ENCODE measurements at regions not wholly inside any gene's neighbourhood (a gene's known extent, or its start where the extent isn't known, plus 50 kb on each side); places are given as distances from the start of the nearest gene placed in this dataset.

DNA sequence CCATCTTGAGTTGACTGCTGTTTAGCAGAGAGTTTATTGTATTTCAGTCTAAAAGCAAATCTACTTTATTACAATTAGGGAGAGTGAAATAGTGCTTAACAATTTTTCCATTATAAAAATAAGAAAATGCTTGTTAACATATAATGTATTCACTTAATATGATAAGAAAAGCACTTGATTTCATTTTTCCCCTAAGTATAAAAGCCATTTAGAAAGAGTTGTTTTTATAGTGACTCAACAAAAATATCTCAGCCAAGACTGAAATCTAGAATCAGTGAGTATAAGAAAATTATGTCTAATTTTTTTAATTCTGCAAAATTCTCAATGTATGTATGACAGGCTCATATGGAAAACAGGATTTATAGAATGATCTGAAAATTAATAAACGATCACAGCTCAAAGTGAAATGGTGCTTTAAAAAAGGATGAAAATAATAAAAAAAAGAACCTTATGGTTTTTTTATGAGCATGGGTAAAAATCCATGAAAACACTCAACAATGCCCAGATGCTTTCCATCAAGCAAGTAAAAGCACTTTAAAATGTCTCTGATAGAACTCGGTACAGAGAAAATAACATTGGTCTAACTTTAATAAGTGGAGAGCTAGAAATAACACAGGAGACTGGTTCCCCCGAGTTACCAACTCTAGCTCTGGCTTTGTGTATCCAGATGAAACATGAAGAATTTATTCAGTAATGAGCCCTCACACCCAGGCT is 1057.8 kb upstream of the WWC1 start:
- DNase-seq: no peak

DNA sequence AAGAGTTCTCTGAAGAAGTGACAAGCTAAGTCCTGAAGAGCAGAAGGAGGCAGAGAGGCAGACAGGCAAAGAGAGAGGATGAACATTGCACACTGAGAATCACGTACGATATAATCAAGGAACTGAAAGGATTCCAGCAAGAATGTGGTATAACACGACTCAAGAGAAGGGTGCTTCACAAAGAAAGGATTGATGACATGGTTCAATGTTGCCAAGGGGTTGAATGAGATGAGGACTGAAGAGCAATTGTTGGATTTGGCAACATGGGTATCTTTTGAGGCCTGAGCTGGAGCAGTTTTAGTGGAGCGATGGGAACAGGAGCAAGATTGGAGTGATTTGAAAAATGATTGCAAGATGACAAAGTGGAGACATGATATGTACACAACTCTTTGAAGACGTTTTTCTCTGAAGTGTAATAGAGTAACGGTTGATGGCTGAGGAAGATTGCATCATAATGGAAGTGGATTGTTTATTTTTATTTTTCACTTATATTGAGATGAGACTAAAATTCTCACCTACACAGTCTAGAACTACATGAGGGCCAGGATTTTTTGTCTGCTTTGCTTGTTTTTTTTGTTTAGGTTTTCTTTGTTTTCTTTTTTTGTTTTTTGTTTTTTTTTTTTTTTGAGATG is 1049.9 kb upstream of the WWC1 start:
- DNase-seq: no peak

DNA sequence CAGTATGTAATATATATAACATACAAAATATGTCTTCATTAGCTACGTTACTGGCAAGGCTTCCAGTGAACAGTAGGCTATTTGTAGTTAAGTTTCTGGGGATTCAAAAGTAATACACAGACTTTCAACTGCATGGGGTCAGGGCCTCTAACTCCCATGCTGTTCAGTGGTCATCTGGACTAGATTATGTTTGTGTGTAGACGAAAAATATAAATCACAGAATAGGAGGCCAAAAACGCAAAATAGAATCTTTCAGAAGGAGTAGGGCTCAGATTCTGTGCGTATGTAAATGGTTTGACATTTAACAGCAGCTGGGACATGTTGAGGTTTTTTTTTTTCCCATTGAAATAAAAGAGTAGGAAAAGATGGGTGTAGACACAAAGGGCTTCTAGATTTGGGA is 1048.7 kb upstream of the WWC1 start:
- no peak for DNase-seq

DNA sequence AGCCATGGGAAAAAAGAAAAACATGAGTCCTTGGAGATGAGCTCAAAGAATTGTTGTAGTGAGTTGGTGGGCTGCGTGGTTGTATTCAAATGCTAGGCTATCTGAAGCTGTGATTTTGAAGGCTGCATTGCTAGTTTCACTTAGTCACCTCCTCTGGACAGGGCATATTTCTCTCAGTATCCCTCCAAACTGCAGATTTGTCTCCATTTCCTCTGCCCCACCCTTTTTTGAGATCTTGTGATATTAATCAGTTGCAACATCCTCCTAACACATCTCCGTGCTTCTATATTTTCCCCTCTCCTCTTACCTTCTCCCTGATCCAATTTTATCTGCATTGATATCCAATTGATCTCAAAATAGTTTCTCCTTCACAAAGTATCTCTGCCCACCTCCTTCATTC is 1048.0 kb upstream of the WWC1 start:
- DNase-seq: no peak

DNA sequence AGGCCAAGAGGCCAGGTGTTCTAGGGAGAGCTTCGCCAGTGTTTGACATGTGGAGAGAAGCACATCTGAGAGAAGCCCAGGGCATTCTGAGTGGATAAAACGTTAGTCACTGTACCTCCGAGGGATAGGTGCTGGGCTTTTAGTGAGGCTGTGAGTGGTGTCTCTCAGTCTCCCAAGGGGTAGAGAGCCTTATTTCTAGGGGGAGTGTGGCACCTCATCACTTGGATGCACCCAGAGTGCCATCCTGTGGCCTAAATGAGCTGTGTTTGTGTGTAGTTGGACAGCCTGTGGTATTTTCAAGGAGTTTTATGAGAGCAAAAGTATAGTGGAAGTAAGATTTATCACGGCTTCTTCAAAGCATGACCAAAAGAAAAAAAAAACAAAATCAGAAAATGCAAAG is 1046.9 kb upstream of the WWC1 start:
- DNase-seq: peak; percentile 22 to 67

DNA sequence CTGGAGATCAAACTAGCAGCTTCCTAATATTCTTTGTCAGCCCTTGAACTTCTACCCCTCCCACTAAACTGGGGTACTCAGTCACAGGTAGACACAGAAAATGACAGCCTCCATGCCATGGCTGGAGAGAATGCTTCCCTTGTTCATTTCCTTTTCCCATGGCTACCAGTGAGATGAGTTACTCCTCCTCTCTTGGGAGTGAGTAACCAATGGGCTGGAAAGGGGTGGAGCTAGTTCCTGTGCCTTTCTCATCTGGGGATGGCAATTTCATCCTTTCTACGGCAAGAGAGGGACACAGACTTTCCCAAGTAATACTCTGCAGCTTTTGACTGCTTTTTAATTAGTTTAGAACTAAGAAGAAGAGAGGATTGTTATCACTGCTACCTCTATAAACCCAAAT is 1045.6 kb upstream of the WWC1 start:
- peak in 1 of 2 experiments; percentile 22 for DNase-seq

DNA sequence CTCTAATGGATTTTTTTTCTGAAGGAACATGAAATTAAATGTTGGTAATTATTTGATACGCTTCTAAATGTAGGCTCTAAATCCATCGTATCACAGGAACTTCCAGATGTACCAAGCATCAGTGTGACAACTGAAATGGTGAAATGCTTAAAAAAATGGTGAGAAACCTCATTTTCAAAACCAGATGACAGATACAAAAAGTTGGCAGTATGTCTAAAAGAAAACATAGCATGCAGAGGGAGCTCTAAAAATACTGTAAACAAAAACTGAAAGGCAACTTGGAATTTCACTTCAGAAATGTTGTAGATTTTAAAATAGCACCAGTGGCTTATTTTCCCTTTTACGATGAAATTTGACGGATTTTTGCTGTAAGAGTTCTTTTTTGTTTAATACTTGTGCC is 1043.6 kb upstream of the WWC1 start:
- DNase-seq: no peak

DNA sequence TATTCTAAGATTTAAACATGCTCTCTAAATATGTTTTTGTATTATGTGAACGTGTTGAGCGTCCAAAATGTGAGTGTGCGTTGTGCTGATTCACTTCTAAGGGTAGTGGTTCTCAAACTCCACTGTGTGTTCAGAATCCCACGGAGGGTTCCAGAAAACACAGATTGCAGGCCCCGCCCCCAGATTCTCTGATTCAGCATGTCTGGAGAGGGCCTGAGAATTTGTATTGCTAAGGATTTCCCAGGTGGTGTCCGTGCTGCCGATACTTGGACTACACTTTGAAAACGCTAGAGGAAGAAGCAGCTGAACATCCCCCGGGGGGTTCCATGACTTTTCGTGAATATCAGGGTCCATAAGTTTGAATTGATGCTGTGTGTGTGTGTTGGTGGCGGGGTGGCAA is 1043.2 kb upstream of the WWC1 start:
- no peak for DNase-seq

DNA sequence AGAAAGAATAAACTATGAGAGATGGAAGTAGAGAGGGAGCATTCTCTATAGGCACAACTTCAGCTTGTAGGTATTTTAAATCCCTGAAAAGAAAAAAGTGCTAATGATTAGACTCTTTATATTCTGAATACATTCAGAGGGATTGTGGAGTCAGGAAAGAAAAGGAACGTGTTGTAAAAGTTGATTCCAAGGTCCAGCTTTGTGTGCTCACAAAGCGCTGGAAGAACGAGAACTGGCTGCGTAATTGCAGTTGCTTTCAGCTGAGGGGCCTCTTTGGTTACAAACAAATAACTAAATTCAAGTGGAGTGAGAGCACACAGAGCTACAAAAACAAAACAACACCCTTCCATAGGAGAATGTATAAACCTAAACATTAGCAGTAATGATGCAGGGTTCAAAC is 1040.4 kb upstream of the WWC1 start:
- DNase-seq: no peak

DNA sequence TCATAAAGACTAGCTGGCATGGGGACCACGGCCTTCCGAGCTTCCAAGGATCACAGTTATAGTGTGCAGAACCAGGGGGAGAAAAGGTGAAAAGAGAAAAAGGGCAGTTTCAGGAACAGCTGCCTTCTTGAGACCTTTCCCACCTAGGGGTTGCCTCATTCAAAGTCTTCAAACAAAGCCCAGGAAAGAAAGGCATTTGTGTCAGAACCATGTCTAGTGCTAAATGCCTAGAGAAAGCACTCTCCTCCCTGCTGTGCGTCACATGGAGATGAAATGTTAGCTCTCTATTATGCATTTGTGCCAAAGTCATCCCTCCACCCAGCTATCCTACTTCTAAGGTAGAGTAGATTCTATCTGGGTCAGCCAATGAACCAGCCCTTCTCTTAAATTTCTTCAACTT is 1037.3 kb upstream of the WWC1 start:
- DNase-seq: no peak

DNA sequence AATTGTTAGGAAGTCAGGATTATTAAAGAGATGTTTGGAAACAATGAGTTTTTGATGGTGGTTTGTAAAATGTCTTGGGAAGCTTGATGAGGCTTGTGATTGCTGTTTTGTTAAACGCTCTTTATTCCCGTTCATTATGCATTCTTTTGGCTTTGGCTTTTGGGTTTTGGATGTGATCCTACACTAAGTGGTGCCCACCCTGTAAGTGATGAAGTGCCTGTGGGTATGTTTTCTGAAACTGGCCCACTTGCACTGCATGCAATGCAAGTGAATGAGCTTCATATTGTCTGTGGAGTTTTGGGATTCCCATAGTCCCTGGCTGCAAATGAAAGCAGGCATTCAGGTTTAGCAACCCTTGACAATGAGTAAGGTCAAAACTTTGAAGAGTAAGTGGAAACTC is 1035.5 kb upstream of the WWC1 start:
- no peak for DNase-seq

DNA sequence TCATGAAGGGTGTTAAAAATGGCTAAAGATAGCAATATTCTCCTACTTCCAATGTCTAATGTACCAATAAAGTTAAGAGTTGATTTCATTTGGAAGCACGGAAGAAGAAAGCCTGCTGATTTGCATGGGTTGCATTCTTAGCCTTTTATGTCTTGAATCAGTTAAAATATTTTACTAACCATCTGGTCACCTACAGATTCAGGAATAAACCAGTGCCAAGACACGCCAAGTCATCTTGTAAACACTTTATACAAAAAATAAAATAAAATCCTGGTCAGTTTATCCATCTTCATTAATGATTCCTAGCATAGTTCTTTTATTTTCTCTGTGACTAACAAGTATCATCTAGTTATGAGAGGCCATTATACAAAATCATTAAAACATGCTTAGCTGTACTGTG is 1031.6 kb upstream of the WWC1 start:
- no peak for DNase-seq

DNA sequence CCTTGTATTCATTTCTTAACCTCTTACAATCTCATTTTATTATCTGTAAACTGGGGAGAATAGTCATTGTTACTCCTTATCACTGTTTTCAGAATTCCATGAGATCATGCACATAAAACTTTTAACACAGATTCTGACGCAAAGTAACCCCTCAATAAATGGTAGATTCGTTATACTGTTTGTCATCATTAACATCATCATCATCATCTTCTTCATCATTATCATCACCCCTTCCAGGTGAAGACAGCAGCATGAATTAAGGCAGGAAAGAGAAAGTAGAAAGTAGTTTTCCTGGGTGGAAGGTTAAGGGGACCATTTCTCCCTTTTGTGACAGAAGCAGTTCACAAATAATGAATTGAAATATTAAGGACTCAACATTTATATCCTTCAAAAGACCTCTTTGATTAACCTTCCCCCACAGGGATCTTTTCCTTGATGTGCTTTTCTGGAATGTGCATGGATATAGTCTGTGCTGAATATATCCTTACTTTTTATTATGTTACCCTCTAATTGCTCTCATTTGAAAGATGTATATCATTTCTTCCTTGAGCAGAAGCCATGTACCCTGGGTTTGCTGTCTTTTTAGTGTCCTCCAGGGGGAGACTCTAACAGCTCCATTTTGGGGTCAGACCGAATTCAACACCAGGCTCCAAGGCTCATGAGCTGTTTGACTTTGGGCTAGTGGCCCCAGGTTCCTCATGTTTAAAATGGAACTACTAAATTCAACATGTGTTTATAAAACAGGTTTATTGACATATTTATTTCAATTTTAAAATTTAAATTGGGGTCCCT is 1029.9 kb upstream of the WWC1 start:
- DNase-seq: no peak

DNA sequence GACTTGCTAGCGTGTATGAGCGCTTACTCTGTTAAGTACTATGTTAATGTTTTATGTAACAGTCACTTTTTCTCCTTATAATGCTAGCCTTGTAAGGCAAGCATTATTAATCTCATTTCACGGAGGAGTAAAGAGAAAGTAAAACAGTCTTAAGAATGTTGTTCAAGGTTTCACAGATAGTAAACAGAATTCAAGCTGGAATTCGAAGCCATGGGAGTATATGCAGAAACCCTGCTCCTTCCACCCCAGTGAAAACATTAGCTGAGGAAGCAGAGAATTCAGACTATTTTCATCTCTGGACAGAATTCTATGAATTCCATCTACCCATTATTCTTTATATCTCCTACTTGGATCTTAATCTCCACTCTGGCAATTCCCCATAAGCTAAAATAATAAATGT is 1028.3 kb upstream of the WWC1 start:
- no peak for DNase-seq

DNA sequence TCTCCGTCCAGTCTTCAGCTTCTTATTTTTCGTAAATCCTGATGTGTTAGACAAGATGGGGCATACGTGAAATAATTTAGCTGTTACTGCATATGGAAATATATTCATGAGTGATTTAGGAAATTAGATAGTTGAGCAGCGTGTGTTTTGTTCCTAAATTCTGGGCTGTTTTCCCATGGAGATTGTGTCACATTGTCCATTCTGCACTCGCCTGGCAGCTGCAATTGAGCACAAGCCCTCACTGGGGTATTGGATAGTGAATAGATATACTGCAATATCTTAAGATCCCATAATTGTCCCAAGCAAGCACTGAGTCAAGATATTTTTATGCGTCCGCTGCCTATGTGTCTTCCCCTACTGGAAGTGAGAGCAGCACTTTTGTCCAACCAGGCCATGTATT is 1027.1 kb upstream of the WWC1 start:
- DNase-seq: no peak

DNA sequence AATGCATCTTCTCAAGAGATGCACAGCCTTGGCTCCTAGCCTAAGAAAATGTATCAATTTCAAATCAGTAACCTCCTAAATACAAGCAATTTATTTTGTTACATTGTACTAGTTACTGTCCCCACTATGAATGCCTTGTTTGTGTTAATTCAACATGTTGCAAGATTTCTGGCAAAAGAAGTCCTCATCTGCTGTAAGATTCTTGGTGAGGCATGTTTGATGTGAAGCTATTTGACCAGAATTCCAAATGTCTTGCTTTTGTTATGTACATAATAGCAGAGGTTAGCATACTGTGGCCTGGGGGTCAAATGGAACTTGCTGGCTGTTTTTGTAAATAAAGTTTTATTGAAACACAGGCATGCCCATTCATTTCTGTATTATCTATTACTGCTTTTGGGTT is 1023.1 kb upstream of the WWC1 start:
- DNase-seq: no peak

DNA sequence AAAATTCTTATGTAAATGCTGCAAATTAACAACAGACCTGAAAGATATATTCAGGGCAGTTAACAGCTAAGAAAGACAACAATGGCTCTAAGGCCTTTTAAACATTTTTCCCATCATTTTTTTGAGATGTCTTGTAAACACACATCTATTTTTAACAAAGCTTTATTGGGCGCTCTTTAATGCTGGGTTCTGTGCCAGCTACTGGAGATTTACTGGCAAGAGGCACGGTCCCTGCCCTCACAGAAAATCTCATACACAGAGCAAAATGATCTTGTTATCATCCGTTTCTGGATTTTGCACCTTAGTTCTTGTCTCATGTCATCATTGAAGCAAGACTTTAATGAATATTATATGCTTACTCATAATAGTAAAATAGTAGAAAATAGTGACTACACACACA is 1022.3 kb upstream of the WWC1 start:
- no peak for DNase-seq

DNA sequence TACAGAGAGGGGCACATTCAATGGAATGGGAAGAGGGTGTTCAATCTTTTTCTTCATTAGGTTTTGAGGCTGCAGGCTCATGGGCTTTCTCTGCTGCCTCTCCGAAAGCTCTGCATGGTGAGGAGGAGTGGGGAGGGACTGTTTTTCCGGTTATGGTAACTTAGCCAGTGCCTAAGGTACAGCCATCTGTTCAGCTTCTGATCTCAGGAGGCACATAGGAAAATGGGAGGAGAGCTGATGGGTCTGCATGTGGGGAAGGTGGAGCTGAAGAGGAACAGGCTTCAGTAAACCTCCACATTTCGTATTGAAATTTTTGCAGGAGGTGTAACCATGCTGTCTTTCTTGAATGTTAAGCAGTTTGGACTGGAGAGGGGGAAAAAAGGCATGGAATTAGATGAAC is 1020.4 kb upstream of the WWC1 start:
- DNase-seq: no peak

DNA sequence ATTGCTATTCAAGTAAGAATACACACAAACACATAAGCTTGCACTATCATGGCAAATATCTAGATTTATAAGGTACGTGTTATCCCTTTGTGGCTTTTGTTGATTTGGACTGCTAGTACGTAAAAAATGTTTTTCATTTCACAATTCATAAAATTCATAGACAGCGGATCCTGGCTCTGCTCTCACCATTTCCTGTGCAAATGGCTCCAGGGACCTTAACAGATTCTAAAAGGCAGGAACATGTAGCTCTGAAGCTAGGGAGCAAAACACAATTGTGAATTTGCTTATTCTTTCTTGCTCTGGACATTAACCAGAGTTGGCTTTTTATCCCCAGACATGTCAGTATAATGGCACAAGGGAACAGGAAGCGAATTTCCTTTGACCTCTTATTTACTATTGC is 1019.9 kb upstream of the WWC1 start:
- no peak for DNase-seq

DNA sequence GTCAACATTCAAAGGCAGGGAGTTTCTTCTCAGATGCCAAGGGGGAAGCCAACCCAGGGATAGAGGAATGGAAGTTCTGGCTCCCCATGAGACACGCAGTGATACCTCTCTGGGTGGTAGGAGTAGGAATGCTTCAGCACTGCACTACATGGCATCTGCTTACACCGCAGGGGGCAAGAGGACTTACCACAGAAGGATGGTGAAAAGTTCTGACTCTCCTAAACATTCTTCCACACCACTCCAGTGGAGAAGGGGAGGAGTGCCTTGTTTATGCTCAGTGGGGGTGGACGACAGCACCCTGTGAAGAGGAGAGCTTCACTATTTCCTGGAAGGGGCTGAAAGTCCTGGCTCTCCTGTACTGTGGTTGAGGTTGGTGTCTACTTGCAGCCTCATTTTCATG is 1011.3 kb upstream of the WWC1 start:
- no peak for DNase-seq

DNA sequence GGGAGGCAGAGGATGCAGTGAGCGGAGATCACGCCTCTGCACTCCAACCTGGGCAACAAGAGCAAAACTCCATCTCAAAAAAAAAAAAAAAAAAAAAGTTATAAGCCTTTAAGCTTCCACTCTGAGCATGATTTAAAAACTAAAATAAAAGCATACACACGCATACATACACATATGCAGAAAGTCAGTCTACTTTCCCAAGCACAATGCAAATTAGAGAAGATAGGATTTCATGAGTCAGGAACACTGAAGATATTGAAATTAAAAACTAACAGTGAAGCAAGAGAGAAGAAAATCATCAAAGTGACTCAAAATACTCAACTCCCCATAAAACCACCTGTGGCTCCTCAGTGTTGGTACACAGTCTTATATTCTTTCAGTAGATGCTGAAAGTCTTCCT is 1009.5 kb upstream of the WWC1 start:
- DNase-seq: no peak

DNA sequence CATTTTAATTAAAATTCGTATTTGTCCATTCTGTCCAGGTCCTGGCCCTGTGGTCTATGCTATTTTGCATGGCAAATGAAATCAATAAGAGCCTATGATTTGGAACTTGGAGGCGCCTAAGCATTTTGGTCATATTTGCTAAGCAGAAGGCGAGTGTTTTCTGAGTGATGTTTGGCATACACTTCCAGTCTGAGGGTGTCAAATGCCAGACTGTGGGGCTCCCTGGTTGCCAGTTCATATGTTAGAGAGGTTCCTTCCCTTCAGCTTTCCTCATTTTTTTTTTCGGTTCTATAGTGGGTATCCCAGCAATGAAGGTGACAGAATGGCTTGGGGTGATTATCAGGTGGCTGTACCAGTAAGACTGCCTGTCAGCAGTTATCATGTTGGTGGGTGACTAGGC is 1007.8 kb upstream of the WWC1 start:
- no peak for DNase-seq

DNA sequence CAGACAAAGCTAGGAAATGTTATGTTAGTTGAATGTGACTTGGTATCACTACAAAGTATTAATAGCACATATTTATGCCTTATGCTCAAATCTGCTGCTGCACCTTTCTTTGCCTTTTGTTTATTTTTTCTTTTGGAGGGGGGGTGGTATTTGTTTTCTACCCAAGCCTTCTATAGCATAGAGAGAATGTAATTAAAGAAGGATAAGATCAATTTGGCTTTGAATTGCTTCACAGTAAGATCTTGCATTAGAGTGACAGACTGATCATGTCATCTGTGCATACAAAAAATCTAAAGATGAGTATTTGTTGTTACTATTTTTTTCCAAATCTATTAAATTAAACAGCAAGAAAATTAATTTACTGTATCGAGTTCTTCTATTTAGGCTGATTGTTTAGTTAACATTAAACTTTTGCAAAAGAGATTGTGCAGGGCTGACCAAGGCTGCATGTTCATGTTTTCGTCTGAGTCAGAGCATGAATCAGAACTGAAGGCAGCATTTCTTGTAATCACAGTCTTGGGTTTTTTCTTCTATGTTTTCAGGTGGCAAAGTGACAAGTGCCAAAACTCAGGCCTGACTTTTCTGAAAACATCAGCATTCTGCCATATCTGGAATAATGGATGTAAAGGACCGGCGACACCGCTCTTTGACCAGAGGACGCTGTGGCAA is 1007.1 kb upstream of the WWC1 start:
- no peak for DNase-seq

DNA sequence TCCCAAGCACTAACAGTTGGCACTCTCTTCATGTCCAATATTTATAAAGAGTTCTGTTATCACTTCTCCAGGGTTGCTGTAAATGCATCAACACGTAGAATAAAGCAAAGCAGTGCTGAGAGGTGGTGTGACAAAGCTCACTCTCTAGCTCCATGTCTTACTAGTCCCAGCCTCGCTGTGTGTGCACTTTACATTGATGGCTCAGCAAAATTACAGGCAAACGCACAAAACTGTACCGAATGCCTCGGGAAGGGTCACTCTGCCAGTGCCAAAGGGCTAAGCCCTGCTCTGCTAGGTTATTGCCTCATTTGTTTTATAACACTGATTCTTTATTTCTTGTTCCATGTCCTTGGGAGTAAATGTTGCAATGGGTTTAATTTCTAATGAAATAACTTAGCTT is 1005.9 kb upstream of the WWC1 start:
- no peak for DNase-seq

Measured in NCI-H2081 (cell line).